ENCODE measurements at regions not wholly inside any gene's neighbourhood (a gene's known extent, or its start where the extent isn't known, plus 50 kb on each side); places are given as distances from the start of the nearest gene placed in this dataset.

- no peak for DNase-seq
Measured at GRCh38 chr18:74023220-74023619, 124.4 kb downstream of the FBXO15 start.

GRCh38 chr18:74019864-74020263 lies 127.8 kb downstream of the FBXO15 start:
- DNase-seq, result no peak

- DNase-seq, result no peak
Measured at GRCh38 chr18:74013955-74014354, 133.7 kb downstream of the FBXO15 start.

- no peak for DNase-seq
Measured at GRCh38 chr18:74012954-74013630, 134.5 kb downstream of the FBXO15 start.

GRCh38 chr18:74006143-74006542 lies 141.5 kb downstream of the FBXO15 start:
- DNase-seq, result no peak

- DNase-seq, result no peak
Measured at GRCh38 chr18:74005320-74006109, 142.1 kb downstream of the FBXO15 start.

GRCh38 chr18:73992242-73993022 lies 155.2 kb downstream of the FBXO15 start:
- DNase-seq, result no peak

- no peak for DNase-seq
Measured at GRCh38 chr18:73991570-73991969, 156.1 kb downstream of the FBXO15 start.

- DNase-seq, result no peak
Measured at GRCh38 chr18:73990258-73990657, 157.4 kb downstream of the FBXO15 start.

- no peak for DNase-seq
Measured at GRCh38 chr18:73987247-73987980, 160.2 kb downstream of the FBXO15 start.

GRCh38 chr18:73986711-73987110 lies 160.9 kb downstream of the FBXO15 start:
- no peak for DNase-seq

- DNase-seq, result no peak
Measured at GRCh38 chr18:73985855-73986625, 161.6 kb downstream of the FBXO15 start.

GRCh38 chr18:73983970-73984369 lies 163.7 kb downstream of the FBXO15 start:
- DNase-seq, result no peak

- no peak for DNase-seq
Measured at GRCh38 chr18:73983496-73983895, 164.1 kb downstream of the FBXO15 start.

- no peak for DNase-seq
Measured at GRCh38 chr18:73981796-73982195, 165.8 kb downstream of the FBXO15 start.

GRCh38 chr18:73980289-73980979 lies 167.2 kb downstream of the FBXO15 start:
- DNase-seq, result peak; percentile 17 to 37

- DNase-seq, result no peak
Measured at GRCh38 chr18:73979742-73980141, 167.9 kb downstream of the FBXO15 start.

- no peak for DNase-seq
Measured at GRCh38 chr18:73976433-73976832, 171.2 kb downstream of the FBXO15 start.

- DNase-seq, result peak; percentile 78 to 84
Measured at GRCh38 chr18:73975266-73975665, 172.4 kb downstream of the FBXO15 start.

GRCh38 chr18:73973972-73974371 lies 173.7 kb downstream of the FBXO15 start:
- peak; percentile 73 to 76 for DNase-seq

- no peak for DNase-seq
Measured at GRCh38 chr18:73966954-73967353, 180.7 kb downstream of the FBXO15 start.
